ENCODE measurements at regions not wholly inside any gene's neighbourhood (a gene's known extent, or its start where the extent isn't known, plus 50 kb on each side); places are given as distances from the start of the nearest gene placed in this dataset.
A peak's percentile ranks its signal among the peaks of the same experiment; 100 is the strongest.

DNA sequence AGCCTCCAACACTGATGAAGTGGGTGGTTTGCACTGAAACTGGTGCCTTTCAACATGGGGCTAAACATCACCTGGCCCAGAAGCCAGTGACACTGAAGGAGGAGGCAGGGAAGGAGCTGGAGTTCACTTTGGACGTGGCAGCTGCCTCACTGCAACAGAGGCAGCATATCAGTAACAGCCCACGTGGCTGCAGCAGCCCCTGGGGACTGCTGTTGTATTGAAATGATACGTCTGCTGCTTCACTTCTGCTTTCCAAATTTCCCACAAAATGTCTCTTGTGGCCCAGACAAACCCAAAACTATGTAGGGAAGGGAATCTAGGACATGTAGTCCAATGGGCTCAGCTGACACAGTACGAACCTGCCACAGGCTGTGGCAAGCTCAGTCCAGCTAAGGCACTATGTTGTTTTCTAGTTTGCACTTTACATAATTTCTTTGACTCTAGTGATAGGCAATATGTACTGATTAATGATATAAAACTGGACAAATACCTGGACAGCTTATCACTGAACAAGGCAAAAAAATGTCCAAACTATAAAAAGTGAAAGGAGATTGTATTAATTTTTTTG is 84.7 kb upstream of the RAPGEF2 start:
- TF ChIP-seq, protein P1, sequence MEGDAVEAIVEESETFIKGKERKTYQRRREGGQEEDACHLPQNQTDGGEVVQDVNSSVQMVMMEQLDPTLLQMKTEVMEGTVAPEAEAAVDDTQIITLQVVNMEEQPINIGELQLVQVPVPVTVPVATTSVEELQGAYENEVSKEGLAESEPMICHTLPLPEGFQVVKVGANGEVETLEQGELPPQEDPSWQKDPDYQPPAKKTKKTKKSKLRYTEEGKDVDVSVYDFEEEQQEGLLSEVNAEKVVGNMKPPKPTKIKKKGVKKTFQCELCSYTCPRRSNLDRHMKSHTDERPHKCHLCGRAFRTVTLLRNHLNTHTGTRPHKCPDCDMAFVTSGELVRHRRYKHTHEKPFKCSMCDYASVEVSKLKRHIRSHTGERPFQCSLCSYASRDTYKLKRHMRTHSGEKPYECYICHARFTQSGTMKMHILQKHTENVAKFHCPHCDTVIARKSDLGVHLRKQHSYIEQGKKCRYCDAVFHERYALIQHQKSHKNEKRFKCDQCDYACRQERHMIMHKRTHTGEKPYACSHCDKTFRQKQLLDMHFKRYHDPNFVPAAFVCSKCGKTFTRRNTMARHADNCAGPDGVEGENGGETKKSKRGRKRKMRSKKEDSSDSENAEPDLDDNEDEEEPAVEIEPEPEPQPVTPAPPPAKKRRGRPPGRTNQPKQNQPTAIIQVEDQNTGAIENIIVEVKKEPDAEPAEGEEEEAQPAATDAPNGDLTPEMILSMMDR (IDR thresholded peaks at IDR 0.05; ENCODE audit: low read depth, low read length), result no peak
- no peak overlapping the region for H3K4me3 ChIP-seq (replicated peaks in 1 of 2; ENCODE audit: low read depth in 2 of 2, low read length in 2 of 2)
- DNase-seq (ENCODE audit: low read depth in 2 of 2), result peak; percentile 30 to 53

DNA sequence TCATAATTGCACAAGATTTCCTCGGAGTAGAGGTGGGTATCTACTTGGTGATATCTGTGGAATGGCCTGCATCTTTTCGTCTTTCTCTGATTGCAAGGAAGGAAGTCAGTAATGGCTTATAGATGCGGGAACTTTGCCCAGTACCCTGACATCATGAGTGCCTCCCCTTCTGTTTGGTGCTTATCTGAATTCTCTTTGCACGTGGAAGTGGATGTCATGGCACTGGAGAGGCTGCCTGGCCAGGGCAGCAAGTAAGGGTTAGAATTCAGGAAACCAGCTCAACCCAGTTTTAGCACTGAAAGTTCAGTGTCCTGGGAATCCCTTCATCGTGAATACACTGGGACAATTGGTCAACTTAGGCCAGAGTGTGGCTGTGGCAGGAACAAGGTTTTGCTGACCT is 83.5 kb upstream of the RAPGEF2 start:
- TF ChIP-seq, protein P1 (IDR thresholded peaks at IDR 0.05; ENCODE audit: low read depth, low read length), result no peak
- no peak overlapping the region for H3K4me3 ChIP-seq (replicated peaks in 1 of 2; ENCODE audit: low read depth in 2 of 2, low read length in 2 of 2)
- DNase-seq (ENCODE audit: low read depth in 2 of 2), result peak in 1 of 2 donors; percentile 34

DNA sequence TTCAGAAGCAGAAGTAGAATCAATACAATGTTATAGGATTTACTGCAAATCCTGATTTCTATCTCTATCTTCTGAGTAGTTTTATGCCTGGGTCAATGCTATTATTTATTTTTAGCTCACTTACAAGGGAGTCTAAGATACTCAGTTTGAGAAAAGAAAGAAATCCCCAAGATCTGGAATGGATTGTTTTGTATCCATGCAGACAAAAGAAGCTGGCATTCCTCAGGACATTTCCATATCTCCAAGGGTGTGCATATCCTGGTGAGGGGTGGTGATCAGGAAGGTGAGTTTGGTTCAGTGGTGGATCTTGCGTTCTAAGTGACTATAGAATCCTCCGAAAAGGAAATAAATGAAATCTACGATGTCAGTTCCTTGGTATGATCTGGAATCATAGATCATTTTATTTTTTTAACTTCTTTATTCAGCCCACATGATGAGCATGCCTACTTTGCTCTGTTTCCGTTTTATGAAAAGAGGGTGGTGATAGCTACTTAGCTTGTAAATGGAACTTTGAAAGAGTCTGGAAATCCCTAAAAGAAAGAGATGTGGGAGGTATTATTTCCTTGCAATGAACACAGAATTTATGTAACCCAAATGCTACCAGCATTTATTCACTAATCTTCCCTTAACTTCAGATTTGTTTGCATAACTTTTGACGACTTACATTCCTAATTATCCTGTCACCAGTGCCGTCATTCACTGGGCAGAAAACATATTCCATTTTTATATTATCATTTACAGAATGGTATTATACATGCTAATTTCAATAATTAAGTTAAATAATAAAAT is 81.1 kb upstream of the RAPGEF2 start:
- H3K4me3 ChIP-seq (replicated peaks in 1 of 2; ENCODE audit: low read depth in 2 of 2, low read length in 2 of 2), result no peak overlapping the region
- TF ChIP-seq, protein P1 (IDR thresholded peaks at IDR 0.05; ENCODE audit: low read depth, low read length), result no peak
- DNase-seq (ENCODE audit: low read depth in 2 of 2), result no peak

DNA sequence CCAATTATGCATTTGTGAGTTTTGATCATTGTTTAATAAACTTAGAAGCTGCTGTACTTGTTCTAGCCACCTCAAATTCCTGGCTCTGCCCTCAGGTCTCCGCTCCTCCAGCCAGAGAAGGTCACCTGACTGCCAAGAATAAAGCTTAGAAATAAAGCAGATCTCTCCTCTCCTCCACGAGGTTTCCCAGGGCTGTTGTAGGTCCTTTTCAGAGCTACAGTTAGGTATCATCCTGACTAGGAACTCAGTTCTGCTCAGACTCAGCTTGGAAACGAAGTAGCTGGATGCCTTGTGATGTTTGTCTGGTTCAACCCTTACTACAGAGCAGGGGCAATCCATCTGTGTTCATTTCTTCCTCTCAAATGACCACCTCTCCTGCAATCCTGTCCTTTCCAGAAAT is 79.1 kb upstream of the RAPGEF2 start:
- no peak for DNase-seq (ENCODE audit: low read depth in 2 of 2)
- TF ChIP-seq, protein P1 (IDR thresholded peaks at IDR 0.05; ENCODE audit: low read depth, low read length), result no peak
- H3K4me3 ChIP-seq (replicated peaks in 1 of 2; ENCODE audit: low read depth in 2 of 2, low read length in 2 of 2), result no peak overlapping the region

DNA sequence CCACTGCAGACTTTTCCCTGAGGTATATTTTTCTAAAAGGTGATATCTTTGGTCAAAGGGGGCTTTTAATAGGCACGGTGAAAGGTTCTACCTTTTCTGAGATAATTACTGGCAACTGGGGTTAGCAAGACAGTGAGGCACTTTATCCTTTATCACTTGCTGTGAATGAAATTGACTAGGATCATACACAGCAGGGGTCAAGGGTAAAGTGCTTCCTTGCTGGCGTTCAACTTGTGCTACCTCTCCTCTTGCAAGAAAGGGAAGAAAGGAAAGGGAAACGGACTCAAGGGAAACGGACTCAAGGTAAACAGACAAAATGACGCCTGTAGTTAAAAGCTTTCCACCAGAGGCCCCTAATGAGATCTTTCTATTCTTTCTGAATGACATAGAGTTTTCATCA is 78.6 kb upstream of the RAPGEF2 start:
- H3K4me3 ChIP-seq (replicated peaks in 1 of 2; ENCODE audit: low read depth in 2 of 2, low read length in 2 of 2), result no peak overlapping the region
- TF ChIP-seq, protein P1 (IDR thresholded peaks at IDR 0.05; ENCODE audit: low read depth, low read length), result no peak
- no peak for DNase-seq (ENCODE audit: low read depth in 2 of 2)

DNA sequence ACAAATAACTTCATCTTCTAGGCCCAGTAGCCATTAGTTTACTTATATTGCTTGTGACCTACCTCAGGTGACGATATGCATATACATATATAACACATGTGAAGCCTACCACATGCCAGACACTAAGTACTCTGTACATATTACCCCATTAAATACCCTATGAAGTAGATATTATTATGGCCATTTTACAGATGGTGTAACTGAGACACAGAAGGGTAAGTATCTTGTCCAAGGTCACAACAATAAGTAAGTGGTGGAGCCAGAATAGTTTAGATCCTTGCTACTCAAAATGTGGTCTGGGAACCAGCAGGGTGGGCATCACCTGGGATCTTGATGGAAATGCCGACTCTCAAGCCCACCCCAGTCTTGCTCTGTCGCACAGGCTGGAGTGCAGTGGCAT is 78.1 kb upstream of the RAPGEF2 start:
- TF ChIP-seq, protein P1 (IDR thresholded peaks at IDR 0.05; ENCODE audit: low read depth, low read length), result no peak
- no peak overlapping the region for H3K4me3 ChIP-seq (replicated peaks in 1 of 2; ENCODE audit: low read depth in 2 of 2, low read length in 2 of 2)
- no peak for DNase-seq (ENCODE audit: low read depth in 2 of 2)

Measured in cardiac fibroblast (primary cell).